ENCODE measurements at regions not wholly inside any gene's neighbourhood (a gene's known extent, or its start where the extent isn't known, plus 50 kb on each side); places are given as distances from the start of the nearest gene placed in this dataset.

GRCh38 chr2:14350856-14351255 lies 281.7 kb upstream of the LRATD1 start:
- TF ChIP-seq POLR2A (IDR thresholded peaks at IDR 0.05), result no peak
- TF ChIP-seq CTCF (IDR thresholded peaks at IDR 0.05), result no peak

Data from heart left ventricle (tissue), 13 donors.